Smooth muscle cell (in vitro differentiated cells): ENCODE measurements at regions not wholly inside any gene's neighbourhood (a gene's known extent, or its start where the extent isn't known, plus 50 kb on each side); places are given as distances from the start of the nearest gene placed in this dataset.

Experiments
- DNase-seq: peaks from one replicate; lab custom pipeline; 2025; ENCODE audit not compliant: unreplicated experiment; lab: John Stamatoyannopoulos, UW
- H2AFZ ChIP-seq: fragments of 200-600 bp; sonication (generic); 2 replicates; pipeline ENCODE4 v1.6.0; 2016; ENCODE audit warnings: antibody characterized with exemption, low read depth, mild to moderate bottlenecking
- H3F3A ChIP-seq: fragments of 200-600 bp; sonication (generic); 2 replicates; pipeline ENCODE4 v1.6.0; 2017; ENCODE audit warnings: antibody characterized with exemption, low read depth
- H3K27ac ChIP-seq: fragments of 200-600 bp; sonication (generic); 2 replicates; pipeline ENCODE4 v1.5.1; 2016; ENCODE audit warnings: low read depth, mild to moderate bottlenecking
- H3K27me3 ChIP-seq: fragments of 200-600 bp; sonication (generic); 2 replicates; pipeline ENCODE4 v1.6.1; 2016; ENCODE audit warnings: low read depth, mild to moderate bottlenecking
- H3K36me3 ChIP-seq: fragments of 200-600 bp; sonication (generic); 2 replicates; pipeline ENCODE4 v1.5.1; 2016; ENCODE audit warnings: low read depth
- H3K4me1 ChIP-seq: fragments of 200-600 bp; sonication (generic); 2 replicates; pipeline ENCODE4 v1.5.1; 2016; ENCODE audit warnings: low read depth
- H3K4me2 ChIP-seq: fragments of 200-600 bp; sonication (generic); 2 replicates; pipeline ENCODE4 v1.6.0; 2016; ENCODE audit warnings: mild to moderate bottlenecking
- H3K4me3 ChIP-seq: fragments of 200-600 bp; sonication (generic); 2 replicates; pipeline ENCODE4 v1.5.1; 2016; ENCODE audit warnings: mild to moderate bottlenecking
- H3K79me2 ChIP-seq: fragments of 200-600 bp; sonication (generic); 2 replicates; pipeline ENCODE4 v1.6.0; 2016; ENCODE audit warnings: low read depth, mild to moderate bottlenecking
- H3K9ac ChIP-seq: fragments of 200-600 bp; sonication (generic); 2 replicates; pipeline ENCODE4 v1.6.0; 2016; ENCODE audit warnings: low read depth
- H3K9me3 ChIP-seq: fragments of 200-600 bp; sonication (generic); replicated peaks from 2 replicates; pipeline ENCODE4 v1.5.1; 2016; ENCODE audit warnings: low read depth
- H4K20me1 ChIP-seq: fragments of 200-600 bp; sonication (generic); 2 replicates; pipeline ENCODE4 v1.6.0; 2016; ENCODE audit warnings: low read depth
- WGBS: methylation state at CpG from one replicate; pipeline ENCODE4 v1.1.7; 2016; ENCODE audit warnings: low lambda C conversion rate; 5-methylcytosine and 5-hydroxymethylcytosine counted together
- TF ChIP-seq, protein P1 (sequence below): fragments of 200-600 bp; sonication (generic); IDR thresholded peaks from 2 replicates; pipeline ENCODE4 v1.5.1; 2017; ENCODE audit warnings: borderline replicate concordance, mild to moderate bottlenecking, antibody characterized with exemption; ENCODE audit not compliant: insufficient read depth, poor library complexity, severe bottlenecking

DNA sequence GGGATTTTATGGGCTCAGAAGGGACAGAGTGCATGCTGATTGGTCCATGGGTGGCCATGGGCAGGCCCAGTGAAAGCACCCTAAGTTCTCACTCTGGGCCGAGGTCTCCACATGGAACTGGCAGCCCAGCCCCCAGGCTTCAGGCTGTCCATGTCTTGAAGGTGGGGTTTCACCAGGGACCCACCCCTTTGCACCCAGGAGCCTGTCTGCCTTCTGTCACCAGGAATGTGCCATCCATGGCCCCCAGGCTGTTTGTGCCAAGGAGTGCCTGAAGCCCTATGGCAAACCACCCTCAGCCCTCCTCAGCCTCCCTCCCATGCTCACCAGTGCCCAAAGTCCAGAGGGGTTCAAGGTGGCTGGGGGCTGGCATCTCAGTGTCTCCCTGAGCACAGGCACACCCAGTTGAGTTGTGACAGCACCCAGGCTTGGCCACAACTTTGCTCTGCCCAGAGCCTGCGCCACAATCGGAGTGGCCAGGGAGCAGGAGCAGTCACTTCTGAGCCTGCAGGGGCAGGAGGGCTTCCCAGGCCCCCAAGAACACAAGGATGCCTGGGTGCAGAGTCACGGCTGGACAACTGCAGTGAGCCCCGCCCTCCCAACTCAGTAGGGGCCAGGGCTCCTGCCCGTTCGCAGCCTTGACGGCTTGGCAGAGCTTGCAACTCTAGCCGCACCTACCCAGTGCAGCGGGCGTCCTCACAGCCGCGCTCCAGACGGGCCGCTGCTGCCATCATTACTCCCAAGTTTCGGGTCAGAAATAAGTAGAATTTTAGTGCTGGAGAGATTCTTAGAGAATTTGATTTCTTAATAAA, 185.3 kb upstream of the NUDT6 start:
- Histone ChIP-seq H3K9ac (no peak overlapping the region), H4K20me1 (no peaks in the 10 kb centered on the region), H3K27ac (no peak overlapping the region), H3K4me3 (no peak overlapping the region), H3K79me2 (no peaks in the 10 kb centered on the region), H3F3A (no peaks in the 10 kb centered on the region), H3K27me3 (no peaks in the 10 kb centered on the region), H3K36me3 (no peaks in the 10 kb centered on the region), H3K9me3 (no peaks in the 10 kb centered on the region), H2AFZ (no peak overlapping the region), H3K4me1 (peaks cover 14% of the 10 kb centered on the region), H3K4me2 (no peak overlapping the region)
- 95% methylated on average over 16 of the region's 16 CpGs for WGBS
- TF ChIP-seq, protein P1, sequence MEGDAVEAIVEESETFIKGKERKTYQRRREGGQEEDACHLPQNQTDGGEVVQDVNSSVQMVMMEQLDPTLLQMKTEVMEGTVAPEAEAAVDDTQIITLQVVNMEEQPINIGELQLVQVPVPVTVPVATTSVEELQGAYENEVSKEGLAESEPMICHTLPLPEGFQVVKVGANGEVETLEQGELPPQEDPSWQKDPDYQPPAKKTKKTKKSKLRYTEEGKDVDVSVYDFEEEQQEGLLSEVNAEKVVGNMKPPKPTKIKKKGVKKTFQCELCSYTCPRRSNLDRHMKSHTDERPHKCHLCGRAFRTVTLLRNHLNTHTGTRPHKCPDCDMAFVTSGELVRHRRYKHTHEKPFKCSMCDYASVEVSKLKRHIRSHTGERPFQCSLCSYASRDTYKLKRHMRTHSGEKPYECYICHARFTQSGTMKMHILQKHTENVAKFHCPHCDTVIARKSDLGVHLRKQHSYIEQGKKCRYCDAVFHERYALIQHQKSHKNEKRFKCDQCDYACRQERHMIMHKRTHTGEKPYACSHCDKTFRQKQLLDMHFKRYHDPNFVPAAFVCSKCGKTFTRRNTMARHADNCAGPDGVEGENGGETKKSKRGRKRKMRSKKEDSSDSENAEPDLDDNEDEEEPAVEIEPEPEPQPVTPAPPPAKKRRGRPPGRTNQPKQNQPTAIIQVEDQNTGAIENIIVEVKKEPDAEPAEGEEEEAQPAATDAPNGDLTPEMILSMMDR, result no peak
- no peak for DNase-seq

DNA sequence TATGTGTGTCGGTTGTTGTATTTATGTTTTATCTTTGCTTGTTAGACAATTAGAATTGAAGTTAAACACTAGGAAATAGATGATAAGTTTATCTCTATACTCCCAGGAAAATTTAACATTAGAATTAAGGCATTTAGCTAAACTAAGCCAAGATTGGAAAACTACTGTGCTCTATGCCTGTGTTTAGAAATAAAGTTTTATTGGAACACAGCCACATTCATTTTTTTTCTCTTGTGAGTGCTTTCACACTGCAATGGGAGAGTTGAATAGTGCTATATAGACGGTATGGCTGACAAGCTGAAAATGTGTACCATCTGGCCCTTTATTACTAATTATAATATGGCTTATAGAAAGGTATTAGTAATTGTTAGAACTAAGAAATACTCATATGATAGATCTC, 186.7 kb upstream of the NUDT6 start:
- Histone ChIP-seq H3K79me2 (no peaks in the 10 kb centered on the region), H3K4me2 (no peak overlapping the region), H3K4me3 (no peak overlapping the region), H3K9ac (no peak overlapping the region), H3F3A (no peaks in the 10 kb centered on the region), H2AFZ (no peak overlapping the region), H3K4me1 (peaks cover 19% of the 10 kb centered on the region), H3K27ac (no peak overlapping the region), H4K20me1 (no peaks in the 10 kb centered on the region), H3K27me3 (no peaks in the 10 kb centered on the region), H3K36me3 (no peaks in the 10 kb centered on the region), H3K9me3 (no peaks in the 10 kb centered on the region)
- TF ChIP-seq, protein P1, result no peak
- DNase-seq, result no peak
- WGBS, result 75% methylated on average over 2 of the region's 2 CpGs

DNA sequence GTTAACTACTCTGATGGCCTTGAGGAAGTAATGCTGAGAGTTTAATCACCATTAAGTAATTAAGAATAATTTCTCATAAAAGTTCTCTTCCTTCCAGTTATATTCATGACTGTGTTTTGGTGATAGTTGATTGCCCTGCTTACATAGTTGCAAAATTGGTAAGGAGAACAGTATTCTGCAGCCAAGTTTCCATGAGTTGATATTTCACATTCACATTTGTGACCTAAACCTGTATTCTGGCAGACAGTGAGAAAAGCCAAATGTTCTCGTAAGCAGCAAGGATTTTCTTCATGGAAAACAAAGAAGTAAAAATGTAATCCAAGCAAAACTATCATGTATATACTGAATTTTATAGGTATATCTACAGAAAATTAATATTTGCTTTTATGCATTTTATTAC, 187.8 kb upstream of the NUDT6 start:
- 81% methylated on average over 1 of the region's 1 CpG for WGBS
- TF ChIP-seq, protein P1, result no peak
- DNase-seq, result no peak

DNA sequence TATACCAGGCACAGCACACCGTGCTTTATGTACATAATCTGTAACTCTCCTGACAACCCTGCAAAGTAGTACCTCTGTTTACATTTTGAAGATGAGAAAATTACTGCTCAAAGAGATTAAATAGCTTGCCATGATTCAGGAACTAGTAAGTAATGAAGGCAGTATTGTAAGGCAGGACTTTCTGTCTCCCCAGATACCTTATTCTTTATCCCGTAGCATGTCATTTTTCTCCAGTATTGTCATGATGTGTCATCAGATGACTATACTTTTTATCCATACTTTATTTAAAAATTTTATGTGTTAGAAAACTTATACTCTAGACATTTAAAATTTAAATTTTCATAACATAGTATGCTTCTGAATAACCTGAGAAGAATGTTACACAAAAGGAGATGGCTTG, 188.3 kb upstream of the NUDT6 start:
- H3F3A ChIP-seq, result no peaks in the 10 kb centered on the region
- H3K79me2 ChIP-seq, result no peaks in the 10 kb centered on the region
- no peaks in the 10 kb centered on the region for H3K36me3 ChIP-seq
- DNase-seq, result no peak
- peaks cover 6% of the 10 kb centered on the region for H3K4me1 ChIP-seq
- H4K20me1 ChIP-seq, result no peaks in the 10 kb centered on the region
- TF ChIP-seq, protein P1, result no peak
- no peaks in the 10 kb centered on the region for H3K9me3 ChIP-seq
- WGBS, result 87% methylated on average over 2 of the region's 2 CpGs
- no peaks in the 10 kb centered on the region for H3K27me3 ChIP-seq
- H3K27ac ChIP-seq, result no peak overlapping the region
- H3K4me2 ChIP-seq, result no peak overlapping the region
- no peak overlapping the region for H3K4me3 ChIP-seq
- no peak overlapping the region for H3K9ac ChIP-seq
- H2AFZ ChIP-seq, result no peak overlapping the region

More for the DNA sequence above, 187.8 kb upstream of the NUDT6 start:
- H3K4me1 ChIP-seq, result peaks cover 9% of the 10 kb centered on the region
- no peak overlapping the region for H3K9ac ChIP-seq
- H3K36me3 ChIP-seq, result no peaks in the 10 kb centered on the region
- no peak overlapping the region for H3K4me3 ChIP-seq
- H3K4me2 ChIP-seq, result no peak overlapping the region
- H2AFZ ChIP-seq, result no peak overlapping the region
- no peaks in the 10 kb centered on the region for H3K79me2 ChIP-seq
- no peaks in the 10 kb centered on the region for H3F3A ChIP-seq
- H3K27ac ChIP-seq, result no peak overlapping the region
- no peaks in the 10 kb centered on the region for H4K20me1 ChIP-seq
- no peaks in the 10 kb centered on the region for H3K27me3 ChIP-seq
- no peaks in the 10 kb centered on the region for H3K9me3 ChIP-seq
